22Rv1 (cell line): ENCODE measurements at regions not wholly inside any gene's neighbourhood (a gene's known extent, or its start where the extent isn't known, plus 50 kb on each side); places are given as distances from the start of the nearest gene placed in this dataset.
"Not testable (repeated sequence)": the region's sequence is repeated elsewhere in the genome, so short reads cannot be mapped to it uniquely, and the experiment has no call there.

ENCODE experiments used
- CTCF ChIP-seq: fragments of 450-650 bp; IDR thresholded peaks from 2 replicates; pipeline ENCODE4 v1.5.1; 2017; ENCODE audit warnings: mild to moderate bottlenecking
- ZFX ChIP-seq: fragments of 450-650 bp; IDR thresholded peaks from 2 replicates; pipeline ENCODE4 v1.6.1; 2017; ENCODE audit warnings: antibody characterized with exemption, borderline replicate concordance

GRCh38 chr7:138366137-138366536, 93.9 kb upstream of the TRIM24 start:
- not testable (repeated sequence) for TF ChIP-seq CTCF, ZFX
